GOT3 (cell line): ENCODE measurements at regions not wholly inside any gene's neighbourhood (a gene's known extent, or its start where the extent isn't known, plus 50 kb on each side); places are given as distances from the start of the nearest gene placed in this dataset.

ENCODE experiments used
- DNase-seq: peaks from one replicate; lab custom pipeline; 2025; ENCODE audit warnings: mixed read lengths; lab: John Stamatoyannopoulos, UW

DNA sequence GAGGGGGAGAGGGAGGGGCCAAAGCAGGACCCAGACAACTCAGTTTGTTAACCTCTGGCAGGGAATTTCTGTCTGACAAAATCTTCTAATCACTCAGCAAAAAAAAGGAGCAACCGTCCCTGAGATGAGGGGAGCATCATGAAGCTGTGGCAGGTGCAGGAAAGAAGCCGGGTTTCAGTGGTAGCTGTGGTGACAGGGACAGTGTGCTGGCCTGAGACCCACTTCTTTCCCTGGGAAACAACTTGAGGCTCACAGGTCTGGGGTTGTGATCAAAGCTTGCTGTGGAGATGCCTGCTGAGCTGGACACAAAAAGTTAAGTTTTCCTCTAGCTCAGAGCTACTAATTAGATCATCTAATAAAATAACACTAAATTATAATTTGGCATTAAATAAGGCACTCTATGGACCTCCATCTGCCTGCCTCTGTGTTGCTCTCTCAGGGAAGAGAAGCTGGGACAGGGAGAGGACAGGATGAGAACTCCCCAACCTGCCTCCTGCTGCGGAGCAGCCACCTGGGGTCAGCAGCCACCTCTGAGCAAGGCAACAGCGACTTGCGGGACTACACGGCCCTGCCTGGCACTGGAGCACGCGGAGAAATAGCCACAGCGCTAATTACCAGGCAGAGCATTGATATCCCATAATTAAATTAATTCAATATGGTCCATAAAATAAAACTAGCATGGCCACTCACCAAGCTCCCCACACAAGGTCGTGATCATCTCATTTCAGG is 104.6 kb upstream of the TEX51 start:
- DNase-seq, result no peak

DNA sequence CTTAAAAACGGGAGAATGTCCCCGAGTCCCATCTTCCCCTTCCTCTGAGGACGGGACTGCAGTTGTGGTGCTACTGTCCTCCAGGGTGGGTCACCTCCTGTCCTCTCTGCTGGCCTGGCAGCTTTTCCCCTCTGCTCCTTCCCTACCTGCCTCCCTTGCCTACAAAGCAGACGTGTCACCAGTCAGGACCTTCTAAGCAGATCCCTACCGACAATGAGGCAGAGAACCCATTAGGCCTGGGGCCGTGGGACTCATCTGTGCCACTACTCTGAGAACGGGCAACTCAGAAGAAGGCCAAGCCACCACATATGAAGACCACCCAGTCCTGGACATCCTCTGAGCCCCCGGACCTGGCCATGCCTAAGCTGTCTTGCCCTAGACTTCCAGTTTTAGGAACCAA is 103.0 kb upstream of the TEX51 start:
- DNase-seq, result no peak

- DNase-seq, result no peak
Measured at GRCh38 chr2:126796931-126797621, 101.6 kb upstream of the TEX51 start.

GRCh38 chr2:126797622-126798275 is 100.9 kb upstream of the TEX51 start:
- DNase-seq, result no peak

DNA sequence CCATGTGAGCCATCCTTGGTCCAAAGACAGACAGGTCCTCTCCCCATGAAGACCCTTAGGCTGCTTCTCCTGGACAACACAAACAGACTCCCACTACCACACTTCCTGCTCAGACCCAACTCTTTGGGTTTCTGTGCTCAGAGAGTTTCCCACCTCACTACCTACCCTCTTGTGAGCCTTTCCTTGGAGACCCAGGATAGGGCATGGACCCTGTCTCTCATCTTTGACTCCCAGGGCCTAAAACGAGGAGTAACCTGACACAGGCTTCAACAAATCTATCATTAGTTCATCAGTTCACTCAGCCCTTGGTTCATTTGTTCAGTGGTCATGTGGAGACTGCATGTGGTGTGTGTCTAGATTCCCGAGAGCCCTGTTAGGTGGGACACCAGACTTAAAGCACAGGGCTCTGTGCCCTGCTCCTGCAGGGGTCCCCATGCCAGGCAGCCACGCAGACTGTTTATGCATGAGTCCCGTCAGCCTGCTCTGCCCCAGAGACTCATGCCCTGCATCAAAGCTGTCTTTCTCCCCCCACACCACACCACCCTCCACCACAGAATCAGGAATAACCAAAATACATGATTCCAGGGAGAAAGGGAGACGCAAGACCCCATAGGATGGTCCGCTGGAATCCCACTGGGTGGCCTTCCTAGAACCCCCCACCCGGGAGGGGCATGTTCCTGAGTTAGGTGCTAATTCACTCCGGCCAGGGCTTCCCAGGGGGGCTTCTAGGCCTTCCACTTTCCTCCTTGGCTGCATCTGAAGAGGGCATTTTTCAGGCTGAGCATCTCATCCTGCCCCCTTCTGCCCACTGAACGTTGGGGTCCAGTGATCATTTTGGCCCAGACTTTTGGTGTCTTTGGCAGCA is 100.2 kb upstream of the TEX51 start:
- DNase-seq, result no peak

GRCh38 chr2:126799301-126799700 is 99.4 kb upstream of the TEX51 start:
- DNase-seq, result no peak

- DNase-seq, result no peak
Measured at GRCh38 chr2:126801473-126801872, 97.2 kb upstream of the TEX51 start.

DNA sequence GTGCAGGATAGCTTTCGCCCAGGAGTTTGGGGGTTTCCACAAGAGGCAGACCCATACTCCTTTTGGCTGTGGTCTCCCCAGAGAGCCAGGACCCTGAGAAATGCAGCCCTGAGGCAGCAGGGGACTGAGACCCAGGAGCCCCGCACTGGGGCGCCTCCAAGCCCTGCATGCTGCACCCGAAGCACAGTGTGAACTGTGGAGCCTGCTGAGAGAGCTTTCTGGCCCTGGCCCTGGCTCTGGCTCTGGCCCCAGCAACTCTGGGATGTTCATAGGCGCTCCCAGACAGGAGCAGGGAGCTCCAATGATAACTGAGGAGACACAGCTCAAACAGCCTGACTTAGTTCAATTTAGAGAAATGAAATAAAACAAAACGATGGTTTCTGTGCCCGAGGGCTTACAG is 96.4 kb upstream of the TEX51 start:
- DNase-seq, result no peak

DNA sequence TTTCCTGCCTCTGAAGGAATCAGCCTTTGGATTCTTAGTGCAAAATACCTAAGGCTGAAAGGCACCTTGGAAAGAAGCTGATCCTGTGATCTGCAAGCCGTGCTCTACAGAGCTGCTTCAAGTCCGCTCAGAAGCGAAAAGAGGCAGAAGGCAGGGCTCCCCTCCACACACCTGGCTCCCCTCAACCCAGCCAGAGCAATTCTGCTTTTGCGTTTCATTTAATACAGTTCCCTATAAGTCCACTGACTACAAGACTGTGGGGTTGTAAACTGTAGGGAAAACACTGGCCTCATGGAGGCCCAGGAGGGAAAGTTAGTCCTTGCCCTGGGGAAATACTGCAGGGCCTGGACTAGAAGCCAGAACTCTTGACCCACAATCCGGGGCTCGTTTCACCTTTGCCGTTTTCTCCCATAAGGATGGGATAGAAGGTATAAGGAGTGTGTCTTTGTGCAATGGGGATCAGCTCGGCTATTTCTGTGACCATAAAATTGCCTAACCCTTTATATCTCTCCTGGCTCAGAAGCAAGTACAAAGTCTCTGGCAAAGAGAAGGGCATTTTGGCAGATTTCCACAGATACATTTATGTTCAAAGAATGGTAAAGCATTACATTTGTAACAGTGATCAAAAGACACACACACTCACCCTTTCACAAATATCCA is 95.8 kb upstream of the TEX51 start:
- no peak for DNase-seq

GRCh38 chr2:126803434-126803775 is 95.3 kb upstream of the TEX51 start:
- DNase-seq, result no peak

- no peak for DNase-seq
Measured at GRCh38 chr2:126804347-126804746, 94.3 kb upstream of the TEX51 start.

DNA sequence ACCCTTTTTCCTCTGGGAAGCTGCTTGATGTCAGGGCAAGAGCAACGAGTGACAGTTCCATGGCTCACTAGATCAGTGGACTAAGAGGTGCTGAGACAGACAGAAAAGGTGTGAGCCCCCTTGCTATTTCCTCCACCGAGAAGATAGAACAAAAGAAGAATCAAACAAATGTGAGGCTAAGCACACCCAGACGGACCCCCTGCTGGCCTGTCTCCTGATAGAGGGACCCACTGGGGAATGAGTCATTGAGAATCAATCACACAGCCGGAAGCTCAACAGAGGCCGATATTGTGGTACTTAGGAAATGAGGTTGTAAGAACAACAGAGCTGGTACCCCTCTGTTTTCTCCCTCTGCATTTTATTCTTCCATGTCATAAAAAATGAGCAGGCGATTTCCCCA is 89.8 kb upstream of the TEX51 start:
- no peak for DNase-seq

GRCh38 chr2:126809340-126809739 is 89.3 kb upstream of the TEX51 start:
- no peak for DNase-seq

DNA sequence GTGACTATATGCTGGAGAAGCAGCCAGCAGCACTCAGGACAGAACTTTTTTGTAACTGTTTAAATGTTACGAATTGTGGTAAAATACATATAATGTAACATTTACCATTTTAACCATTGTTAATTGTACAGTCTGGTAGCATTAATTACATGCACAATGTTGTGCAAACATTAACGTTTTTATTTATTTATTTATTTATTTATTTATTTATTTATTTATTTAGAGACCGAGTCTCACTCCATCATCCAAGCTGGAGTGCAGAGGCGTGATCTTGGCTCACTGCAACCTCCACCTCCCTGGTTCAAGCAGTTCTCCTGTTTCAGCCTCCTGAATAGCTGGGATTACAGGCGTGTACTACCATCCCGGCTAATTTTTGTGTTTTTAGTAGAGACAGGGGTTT is 88.7 kb upstream of the TEX51 start:
- DNase-seq, result no peak

- no peak for DNase-seq
Measured at GRCh38 chr2:126811101-126811500, 87.6 kb upstream of the TEX51 start.

GRCh38 chr2:126817172-126817571 is 81.5 kb upstream of the TEX51 start:
- no peak for DNase-seq

- no peak for DNase-seq
Measured at GRCh38 chr2:126822115-126822514, 76.6 kb upstream of the TEX51 start.

DNA sequence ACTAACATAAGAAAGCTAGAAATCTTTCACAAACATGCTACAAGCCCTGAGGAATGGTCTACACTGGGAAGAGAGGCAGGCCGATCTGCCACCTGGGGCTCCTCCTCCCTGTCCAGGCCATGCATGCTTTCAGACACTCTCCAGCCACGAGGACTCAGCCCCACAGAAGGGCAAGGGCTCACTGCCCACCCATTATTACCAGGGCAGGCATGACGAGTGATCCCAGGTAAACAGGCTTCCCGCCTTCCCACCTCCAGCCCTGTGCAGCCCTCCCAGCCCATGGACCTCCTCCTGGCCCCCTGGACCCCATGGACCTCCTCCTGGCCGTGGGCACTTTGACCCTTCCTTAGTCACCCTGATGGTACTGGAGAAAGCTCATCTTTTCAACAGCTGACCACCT is 75.8 kb upstream of the TEX51 start:
- DNase-seq, result no peak

DNA sequence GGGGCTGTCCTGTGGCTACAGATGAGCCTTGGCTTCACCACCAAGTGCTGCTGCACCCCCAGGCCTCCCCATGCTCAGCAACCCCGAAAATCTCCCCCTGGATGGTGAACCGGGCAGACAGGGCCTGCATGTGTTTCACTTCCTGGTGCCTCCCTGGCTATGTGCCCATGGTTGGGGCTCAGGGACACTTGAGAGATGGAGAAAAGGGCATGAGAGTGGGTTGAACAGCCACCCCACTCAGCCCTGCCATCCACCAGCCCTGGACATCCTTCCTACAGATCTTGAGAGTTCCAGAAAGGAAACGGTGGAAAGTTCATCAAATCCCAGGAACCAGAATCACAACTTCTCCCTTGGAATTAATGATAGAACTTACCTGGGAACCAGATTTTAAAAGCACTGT is 74.7 kb upstream of the TEX51 start:
- DNase-seq, result no peak

DNA sequence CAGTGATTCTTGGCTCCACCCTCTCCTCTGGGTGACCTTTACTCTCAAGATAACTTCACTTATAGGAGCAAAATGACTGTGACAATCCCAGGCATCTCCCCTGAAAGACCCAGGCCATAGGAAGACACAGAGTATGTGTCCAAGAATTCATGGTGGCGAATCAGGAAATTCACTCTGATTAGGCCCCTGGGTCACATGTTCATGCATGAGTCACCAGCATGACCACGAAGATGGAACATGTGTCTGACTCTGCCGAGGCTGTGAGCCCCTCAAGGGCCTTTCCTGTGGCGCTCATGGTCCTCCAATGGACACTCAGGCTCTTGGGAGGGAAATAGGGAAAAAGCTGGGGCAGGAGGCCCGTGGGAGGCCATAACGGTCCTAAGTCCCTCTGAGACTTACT is 74.0 kb upstream of the TEX51 start:
- no peak for DNase-seq

DNA sequence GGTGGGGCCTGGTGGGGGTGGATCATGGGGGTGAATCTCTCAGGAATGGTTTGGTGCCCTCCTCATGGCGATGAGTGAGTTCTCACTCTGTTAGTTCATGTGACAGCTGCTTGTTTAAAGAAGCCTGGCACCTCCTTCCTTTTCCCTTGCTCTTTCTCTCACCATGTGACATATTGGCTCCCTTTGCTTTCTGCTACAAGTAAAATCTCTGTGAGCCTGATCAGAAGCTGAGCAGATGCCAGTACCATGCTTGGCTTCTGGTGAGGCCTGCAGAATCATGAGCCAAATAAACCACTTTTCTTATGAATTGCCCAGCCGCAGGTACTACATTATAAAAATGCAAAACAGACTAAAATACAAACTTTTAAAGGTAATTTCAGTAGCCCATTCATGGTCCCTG is 73.4 kb upstream of the TEX51 start:
- no peak for DNase-seq

GRCh38 chr2:126826491-126826890 is 72.2 kb upstream of the TEX51 start:
- no peak for DNase-seq
